HG02885 (cell line): ENCODE measurements at regions not wholly inside any gene's neighbourhood (a gene's known extent, or its start where the extent isn't known, plus 50 kb on each side); places are given as distances from the start of the nearest gene placed in this dataset.
"Not testable (repeated sequence)": the region's sequence is repeated elsewhere in the genome, so short reads cannot be mapped to it uniquely, and the experiment has no call there.

Experiments
- ATAC-seq: cut with Tn5 transposase; IDR thresholded peaks from one replicate; pipeline ENCODE4 v1.9.1; 2021; ENCODE audit warnings: mild to moderate bottlenecking; ENCODE audit not compliant: unreplicated experiment, poor library complexity

- no peak for ATAC-seq
These were observed 739.4 kb downstream of the AACS start for GRCh38 chr12:125804660-125805059.

GRCh38 chr12:125824276-125824675 lies 759.0 kb downstream of the AACS start:
- ATAC-seq, result no peak

- ATAC-seq, result no peak
These were observed 770.6 kb downstream of the AACS start for GRCh38 chr12:125835852-125836251.

GRCh38 chr12:125836647-125837046 lies 771.4 kb downstream of the AACS start:
- no peak for ATAC-seq

- no peak for ATAC-seq
These were observed 776.1 kb downstream of the AACS start for GRCh38 chr12:125841332-125841731.

GRCh38 chr12:125852116-125852515 lies 786.9 kb downstream of the AACS start:
- ATAC-seq, result no peak

GRCh38 chr12:125852679-125853078 lies 787.4 kb downstream of the AACS start:
- ATAC-seq, result no peak

- no peak for ATAC-seq
These were observed 788.4 kb downstream of the AACS start for GRCh38 chr12:125853670-125854069.

GRCh38 chr12:125856366-125856765 lies 791.1 kb downstream of the AACS start:
- ATAC-seq, result no peak

- ATAC-seq, result no peak
These were observed 791.7 kb downstream of the AACS start for GRCh38 chr12:125856896-125857295.

GRCh38 chr12:125860672-125861288 lies 795.5 kb downstream of the AACS start:
- no peak for ATAC-seq

- ATAC-seq, result no peak
These were observed 796.4 kb downstream of the AACS start for GRCh38 chr12:125861299-125862281.

GRCh38 chr12:125865236-125865635 lies 800.0 kb downstream of the AACS start:
- not testable (repeated sequence) for ATAC-seq

- no peak for ATAC-seq
These were observed 806.8 kb downstream of the AACS start for GRCh38 chr12:125871811-125872594.

GRCh38 chr12:125873016-125873415 lies 807.8 kb downstream of the AACS start:
- ATAC-seq, result no peak

- no peak for ATAC-seq
These were observed 813.2 kb downstream of the AACS start for GRCh38 chr12:125878483-125878882.

GRCh38 chr12:125882141-125882540 lies 816.9 kb downstream of the AACS start:
- ATAC-seq, result no peak

- no peak for ATAC-seq
These were observed 823.7 kb downstream of the AACS start for GRCh38 chr12:125888921-125889320.

- no peak for ATAC-seq
These were observed 824.5 kb downstream of the AACS start for GRCh38 chr12:125889742-125890141.

- ATAC-seq, result no peak
These were observed 825.2 kb downstream of the AACS start for GRCh38 chr12:125890366-125890905.
